Pancreas (tissue), 10 donors: ENCODE measurements at regions not wholly inside any gene's neighbourhood (a gene's known extent, or its start where the extent isn't known, plus 50 kb on each side); places are given as distances from the start of the nearest gene placed in this dataset.
"Not testable (repeated sequence)": the region's sequence is repeated elsewhere in the genome, so short reads cannot be mapped to it uniquely, and the experiment has no call there.

Experiments
- ATAC-seq, 4 donors: fragments of 200-7000 bp; cut with Tn5 transposase; one replicate each; pipeline versions ENCODE4 v1.8.0 to v1.9.1; 2020; ENCODE audit warnings: mild to moderate bottlenecking in 4 of 4, moderate library complexity in 4 of 4
- DNase-seq, 6 donors: peaks; one replicate each; pipeline ENCODE4 v3.0.0-alpha.2; 2020
- FAIRE-seq: peaks from 2 replicates; lab custom pipeline; 2012; peaks lifted over from hg19 to GRCh38; lab: Jason Lieb, UNC
- H3K27ac ChIP-seq, 4 donors: fragments of 200-600 bp; sonication (generic); 1 replicate in 3 of 4; 2 replicates in 1 of 4; pipeline versions ENCODE4 v1.5.0 to v1.8.0; 2020
- H3K27me3 ChIP-seq, 4 donors: fragments of 200-600 bp; one replicate each; pipeline ENCODE4 v1.8.0; 2021
- H3K36me3 ChIP-seq, 3 donors: fragments of 200-600 bp; sonication (generic) in 1 of 3; one replicate each; pipeline versions ENCODE4 v1.5.0 to v1.8.0; 2020 to 2021
- H3K4me1 ChIP-seq, 3 donors: fragments of 200-600 bp; one replicate each; pipeline ENCODE4 v1.8.0; 2021
- H3K4me3 ChIP-seq, 4 donors: fragments of 200-600 bp; sonication (generic) in 2 of 4; one replicate each; pipeline versions ENCODE4 v1.5.0 to v1.8.0; 2020 to 2021
- H3K9me3 ChIP-seq, 4 donors: fragments of 200-600 bp; one replicate each; pipeline ENCODE4 v1.8.0; 2021
- WGBS, 2 donors: extraction: QIAGEN DNeasy Blood & Tissue Kit; methylation state at CpG; one replicate each; pipeline ENCODE4 v1.1.7; 2013; 5-methylcytosine and 5-hydroxymethylcytosine counted together
- intact Hi-C, 3 donors: fragments of 100-400 bp; cut with DNase I; formaldehyde crosslinking; loops; one replicate each; pipeline versions ENCODE4 v1.11.1 to v1.14.2; 2022
- TF ChIP-seq, protein P1 (sequence below), 4 donors: fragments of 200-600 bp; sonication (generic) in 3 of 4; IDR thresholded peaks; one replicate each; pipeline versions ENCODE4 v1.5.0 to v1.8.0; 2021; ENCODE audit warnings: antibody characterized with exemption in 4 of 4
- donor health status: healthy with polysubstance abuse.
- donor health status: DM: no; HTN: no; CAD: no; lungs with moderate emphysema.
- donor health status: DM: no; HTN: no; CAD: no.
- donor health status: control.
- donor health status: control.
- donor health status: Bipolar disorder and iron deficiency.
- donor health status: DM: yes; HTN: yes; CAD: no.
- donor health status: DM: no; HTN: no; CAD: no.
- donor health status: DM: no; HTN: no; CAD: no.
- donor health status: DM: yes; HTN: yes; CAD: no.

DNA sequence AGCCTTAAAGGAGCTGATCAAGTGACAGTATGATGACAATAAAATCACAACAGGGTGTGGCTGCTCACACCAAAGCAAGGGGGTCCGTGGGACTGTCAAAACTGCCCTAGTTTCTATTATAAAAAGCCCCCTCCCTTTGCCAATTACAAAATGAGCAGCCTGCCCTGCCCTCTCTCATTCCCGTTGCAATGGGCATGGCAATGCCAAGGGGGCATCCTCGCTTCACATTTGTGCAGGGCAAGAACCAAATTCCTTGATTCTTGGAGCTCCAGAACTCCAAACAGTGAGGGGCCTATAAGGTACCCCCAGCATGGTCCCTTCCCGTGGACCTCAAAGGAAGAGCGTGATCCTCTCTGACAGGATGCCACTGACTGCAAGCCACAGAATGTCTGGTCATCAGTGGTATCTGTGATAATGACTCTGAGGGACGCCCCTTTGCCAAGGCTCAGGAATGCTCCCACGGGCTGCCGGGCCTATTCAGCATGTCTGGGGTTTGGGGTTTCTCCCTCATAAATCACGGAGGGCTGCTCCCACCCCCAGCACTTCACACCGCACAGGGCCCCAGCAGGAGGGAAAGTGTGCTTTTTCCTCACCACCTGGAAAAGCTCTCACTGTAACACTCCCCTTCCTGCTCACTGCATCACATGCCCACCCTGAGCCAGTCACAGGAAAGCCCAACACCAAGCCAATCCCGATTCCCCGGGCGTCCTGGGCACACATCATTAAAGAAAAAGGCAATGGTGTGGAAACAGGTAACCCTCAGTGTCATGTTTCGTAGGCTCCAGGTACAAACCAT is 105.1 kb upstream of the TRPM1 start:
- Histone ChIP-seq H3K4me3 (no peak overlapping the region), H3K4me1 (no peaks in the 10 kb centered on the region), H3K27ac (no peak overlapping the region), H3K36me3 (no peaks in the 10 kb centered on the region), H3K9me3 (no peaks in the 10 kb centered on the region), H3K27me3 (no peaks in the 10 kb centered on the region)
- FAIRE-seq (no peak), DNase-seq (no peak), ATAC-seq (no peak)
- intact Hi-C loops, result no loop called here
- TF ChIP-seq, protein P1, sequence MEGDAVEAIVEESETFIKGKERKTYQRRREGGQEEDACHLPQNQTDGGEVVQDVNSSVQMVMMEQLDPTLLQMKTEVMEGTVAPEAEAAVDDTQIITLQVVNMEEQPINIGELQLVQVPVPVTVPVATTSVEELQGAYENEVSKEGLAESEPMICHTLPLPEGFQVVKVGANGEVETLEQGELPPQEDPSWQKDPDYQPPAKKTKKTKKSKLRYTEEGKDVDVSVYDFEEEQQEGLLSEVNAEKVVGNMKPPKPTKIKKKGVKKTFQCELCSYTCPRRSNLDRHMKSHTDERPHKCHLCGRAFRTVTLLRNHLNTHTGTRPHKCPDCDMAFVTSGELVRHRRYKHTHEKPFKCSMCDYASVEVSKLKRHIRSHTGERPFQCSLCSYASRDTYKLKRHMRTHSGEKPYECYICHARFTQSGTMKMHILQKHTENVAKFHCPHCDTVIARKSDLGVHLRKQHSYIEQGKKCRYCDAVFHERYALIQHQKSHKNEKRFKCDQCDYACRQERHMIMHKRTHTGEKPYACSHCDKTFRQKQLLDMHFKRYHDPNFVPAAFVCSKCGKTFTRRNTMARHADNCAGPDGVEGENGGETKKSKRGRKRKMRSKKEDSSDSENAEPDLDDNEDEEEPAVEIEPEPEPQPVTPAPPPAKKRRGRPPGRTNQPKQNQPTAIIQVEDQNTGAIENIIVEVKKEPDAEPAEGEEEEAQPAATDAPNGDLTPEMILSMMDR (IDR thresholded peaks at IDR 0.05), result no peak
- 51 to 53% methylated on average over 14 of the region's 14 CpGs for WGBS, 2 donors

DNA sequence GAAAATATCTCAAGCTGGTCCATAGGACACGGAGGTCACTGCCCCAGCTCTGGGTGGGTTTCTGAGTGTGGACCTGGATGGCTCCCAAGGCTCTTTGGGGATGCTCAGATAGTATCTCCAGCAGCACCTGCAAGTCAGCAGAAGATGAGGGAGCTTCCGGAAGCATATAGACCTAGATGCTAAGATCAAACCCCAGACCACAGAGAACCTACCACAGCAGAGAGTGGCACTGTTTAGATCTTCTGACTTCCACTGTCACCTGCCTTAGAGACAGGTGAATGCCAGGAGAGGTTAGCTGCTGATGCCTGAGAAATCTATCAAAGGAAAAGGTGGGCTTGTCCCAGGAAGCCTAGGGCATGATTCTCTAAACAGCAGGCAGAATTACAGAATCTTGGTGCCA is 105.7 kb upstream of the TRPM1 start:
- DNase-seq (no peak), ATAC-seq (no peak), FAIRE-seq (no peak)
- no peaks in the 10 kb centered on the region for H3K27me3 ChIP-seq
- TF ChIP-seq, protein P1 (IDR thresholded peaks at IDR 0.05), result no peak
- intact Hi-C loops, result no loop called here
- H3K27ac ChIP-seq, result no peak overlapping the region
- H3K4me1 ChIP-seq, result no peaks in the 10 kb centered on the region
- no peaks in the 10 kb centered on the region for H3K9me3 ChIP-seq
- WGBS, 2 donors, result 78 to 86% methylated on average over 2 of the region's 2 CpGs
- H3K4me3 ChIP-seq, result no peak overlapping the region
- no peaks in the 10 kb centered on the region for H3K36me3 ChIP-seq

DNA sequence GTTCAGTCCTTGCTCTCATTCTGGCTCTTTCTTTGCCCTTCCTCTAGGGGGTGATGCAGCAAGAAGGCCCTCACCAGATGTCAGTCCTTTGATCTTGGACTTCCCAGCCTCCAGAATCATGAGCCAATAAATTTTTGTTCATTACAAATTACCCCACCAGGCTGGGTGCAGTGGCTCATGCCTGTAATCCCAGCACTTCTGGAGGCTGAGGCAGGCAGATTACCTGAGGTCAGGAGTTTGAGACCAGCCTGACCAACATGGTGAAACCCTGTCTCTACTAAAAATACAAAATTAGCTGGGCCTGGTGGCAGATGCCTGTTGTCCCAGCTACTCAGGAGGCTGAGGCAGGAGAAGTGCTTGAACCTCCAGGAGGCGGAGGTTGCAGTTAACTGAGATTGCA is 106.3 kb upstream of the TRPM1 start:
- H3K36me3 ChIP-seq, H3K4me1 ChIP-seq, ATAC-seq: not testable (repeated sequence)

DNA sequence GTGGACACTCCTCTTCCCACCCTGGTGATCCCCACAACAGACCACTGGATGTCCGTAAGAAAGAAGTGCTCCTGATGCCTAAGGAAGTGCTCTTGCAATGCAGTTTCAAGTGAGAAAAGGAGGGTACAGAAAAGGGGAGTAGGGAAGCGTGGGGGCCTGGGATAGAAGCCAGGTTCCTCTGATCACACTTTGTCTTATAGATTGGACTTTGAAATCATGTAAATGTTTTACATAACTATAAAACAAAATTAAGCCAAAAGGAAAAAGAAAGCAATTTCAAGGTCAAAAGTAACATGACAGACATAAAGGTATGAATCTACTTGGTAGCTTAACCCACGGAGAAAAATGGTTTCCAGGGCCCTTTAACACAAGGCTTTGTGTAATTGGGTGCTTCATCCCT is 107.3 kb upstream of the TRPM1 start:
- 78% methylated on average over 3 of the region's 3 CpGs for WGBS, 2 donors
- H3K27me3 ChIP-seq, result no peaks in the 10 kb centered on the region
- H3K36me3 ChIP-seq, result no peaks in the 10 kb centered on the region
- intact Hi-C loops, result no loop called here
- H3K4me3 ChIP-seq, result no peak overlapping the region
- FAIRE-seq, result no peak
- H3K9me3 ChIP-seq, result no peaks in the 10 kb centered on the region
- H3K27ac ChIP-seq, result no peak overlapping the region
- ATAC-seq, result no peak
- H3K4me1 ChIP-seq, result no peaks in the 10 kb centered on the region
- DNase-seq, result no peak
- TF ChIP-seq, protein P1 (IDR thresholded peaks at IDR 0.05), result no peak

More for the DNA sequence above, 106.3 kb upstream of the TRPM1 start:
- H3K27me3 ChIP-seq, FAIRE-seq, intact Hi-C loops, H3K9me3 ChIP-seq, DNase-seq, H3K4me3 ChIP-seq, H3K27ac ChIP-seq: not testable (repeated sequence)
- 95 to 99% methylated on average over 1 of the region's 1 CpG for WGBS, 2 donors

DNA sequence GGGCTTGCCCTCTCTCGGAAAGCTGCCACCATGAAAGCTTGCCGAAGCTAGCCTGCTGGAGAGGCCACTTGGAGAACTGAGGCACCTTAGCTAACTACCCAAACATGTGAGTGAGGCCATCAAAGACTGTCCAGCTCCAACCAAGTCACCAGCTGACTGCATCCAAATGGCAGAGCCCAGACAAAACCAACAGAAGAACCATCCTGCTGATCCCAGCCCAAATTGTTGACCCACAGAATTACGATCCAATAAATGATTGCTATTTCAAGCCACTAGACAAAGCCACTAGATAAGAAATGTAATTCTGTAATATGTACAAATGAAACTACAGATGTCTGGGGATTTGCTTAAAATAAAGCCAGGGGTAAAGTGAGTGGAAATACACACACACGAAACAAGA is 109.8 kb upstream of the TRPM1 start:
- Histone ChIP-seq H3K27ac (no peak overlapping the region), H3K9me3 (no peaks in the 10 kb centered on the region), H3K36me3 (no peaks in the 10 kb centered on the region), H3K4me1 (peaks cover 0 to 6% (median 5%) of the 10 kb centered on the region in 3 donors), H3K4me3 (no peak overlapping the region), H3K27me3 (no peaks in the 10 kb centered on the region)
- no peak for ATAC-seq
- TF ChIP-seq, protein P1 (IDR thresholded peaks at IDR 0.05), result no peak
- FAIRE-seq, result no peak
- intact Hi-C loops, result no loop called here
- 97% methylated on average over 4 of the region's 4 CpGs for WGBS, 2 donors
- DNase-seq, result no peak
